Sigmoid colon (tissue), 4 donors: ENCODE measurements at regions not wholly inside any gene's neighbourhood (a gene's known extent, or its start where the extent isn't known, plus 50 kb on each side); places are given as distances from the start of the nearest gene placed in this dataset.
"Not testable (repeated sequence)": the region's sequence is repeated elsewhere in the genome, so short reads cannot be mapped to it uniquely, and the experiment has no call there.

ENCODE experiments used
- POLR2A ChIP-seq, 2 donors: fragments of 450-650 bp; IDR thresholded peaks; one replicate each; pipeline ENCODE4 v1.6.1; 2016; ENCODE audit warnings: antibody characterized with exemption in 2 of 2, mild to moderate bottlenecking in 2 of 2, moderate library complexity in 2 of 2
- POLR2AphosphoS5 ChIP-seq, 4 donors: sonication (generic); formaldehyde crosslinking; IDR thresholded peaks; one replicate each; pipeline ENCODE4 v1.6.1; 2017; ENCODE audit warnings: antibody characterized with exemption in 4 of 4
- TF ChIP-seq, protein P1 (sequence below), 4 experiments: fragments of 450-650 bp in 3 of 4; fragments of 200-600 bp in 1 of 4; IDR thresholded peaks; one replicate each; pipeline ENCODE4 v1.5.1; 2016 to 2019; ENCODE audit warnings: antibody characterized with exemption in 4 of 4, mild to moderate bottlenecking in 3 of 4, moderate library complexity in 2 of 4

DNA sequence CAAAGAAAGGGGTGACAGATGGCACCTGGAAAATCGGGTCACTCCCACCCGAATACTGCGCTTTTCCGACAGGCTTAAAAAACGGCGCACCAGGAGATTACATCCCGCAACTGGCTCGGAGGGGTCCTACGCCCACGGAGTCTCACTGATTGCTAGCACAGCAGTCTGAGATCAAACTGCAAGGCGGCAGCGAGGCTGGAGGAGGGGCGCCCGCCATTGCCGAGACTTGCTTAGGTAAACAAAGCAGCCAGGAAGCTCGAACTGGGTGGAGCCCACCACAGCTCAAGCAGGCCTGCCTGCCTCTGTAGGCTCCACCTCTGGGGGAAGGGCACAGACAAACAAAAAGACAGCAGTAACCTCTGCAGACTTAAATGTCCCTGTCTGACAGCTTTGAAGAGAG, 225.2 kb upstream of the ADCY2 start:
- TF ChIP-seq, protein P1, sequence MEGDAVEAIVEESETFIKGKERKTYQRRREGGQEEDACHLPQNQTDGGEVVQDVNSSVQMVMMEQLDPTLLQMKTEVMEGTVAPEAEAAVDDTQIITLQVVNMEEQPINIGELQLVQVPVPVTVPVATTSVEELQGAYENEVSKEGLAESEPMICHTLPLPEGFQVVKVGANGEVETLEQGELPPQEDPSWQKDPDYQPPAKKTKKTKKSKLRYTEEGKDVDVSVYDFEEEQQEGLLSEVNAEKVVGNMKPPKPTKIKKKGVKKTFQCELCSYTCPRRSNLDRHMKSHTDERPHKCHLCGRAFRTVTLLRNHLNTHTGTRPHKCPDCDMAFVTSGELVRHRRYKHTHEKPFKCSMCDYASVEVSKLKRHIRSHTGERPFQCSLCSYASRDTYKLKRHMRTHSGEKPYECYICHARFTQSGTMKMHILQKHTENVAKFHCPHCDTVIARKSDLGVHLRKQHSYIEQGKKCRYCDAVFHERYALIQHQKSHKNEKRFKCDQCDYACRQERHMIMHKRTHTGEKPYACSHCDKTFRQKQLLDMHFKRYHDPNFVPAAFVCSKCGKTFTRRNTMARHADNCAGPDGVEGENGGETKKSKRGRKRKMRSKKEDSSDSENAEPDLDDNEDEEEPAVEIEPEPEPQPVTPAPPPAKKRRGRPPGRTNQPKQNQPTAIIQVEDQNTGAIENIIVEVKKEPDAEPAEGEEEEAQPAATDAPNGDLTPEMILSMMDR (IDR thresholded peaks at IDR 0.05), result not testable (repeated sequence)
- not testable (repeated sequence) for TF ChIP-seq POLR2A, POLR2AphosphoS5 (IDR thresholded peaks at IDR 0.05)
